ENCODE measurements at regions not wholly inside any gene's neighbourhood (a gene's known extent, or its start where the extent isn't known, plus 50 kb on each side); places are given as distances from the start of the nearest gene placed in this dataset.
"Not testable (repeated sequence)": the region's sequence is repeated elsewhere in the genome, so short reads cannot be mapped to it uniquely, and the experiment has no call there.

DNA sequence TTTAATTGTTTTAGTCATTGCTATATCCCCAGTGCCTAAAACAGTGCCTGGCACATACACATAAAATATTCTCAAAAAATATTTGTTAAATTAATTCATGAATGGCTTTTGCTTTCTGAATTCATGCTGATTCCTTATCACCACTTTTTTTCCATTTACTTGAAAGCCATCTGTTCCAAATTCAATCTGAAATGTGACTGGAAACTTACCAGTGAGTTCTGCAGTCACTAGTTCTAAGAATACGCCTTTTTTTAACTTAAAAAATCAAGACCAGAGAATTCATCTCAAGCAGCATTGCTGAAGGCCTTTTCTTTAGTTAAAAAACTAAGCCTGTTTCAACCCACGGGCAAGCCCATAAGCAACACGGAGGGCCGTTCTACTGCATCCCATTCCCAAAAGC lies 114.0 kb upstream of the ERCC4 start:
- no peak for DNase-seq (ENCODE audit: low read depth)

- no peak for DNase-seq (ENCODE audit: low read depth)
Measured at GRCh38 chr16:13806671-13807070, 113.3 kb upstream of the ERCC4 start.

- DNase-seq (ENCODE audit: low read depth) = no peak
Measured at GRCh38 chr16:13808102-13808501, 111.9 kb upstream of the ERCC4 start.

- no peak for DNase-seq (ENCODE audit: low read depth)
Measured at GRCh38 chr16:13809765-13810164, 110.2 kb upstream of the ERCC4 start.

DNA sequence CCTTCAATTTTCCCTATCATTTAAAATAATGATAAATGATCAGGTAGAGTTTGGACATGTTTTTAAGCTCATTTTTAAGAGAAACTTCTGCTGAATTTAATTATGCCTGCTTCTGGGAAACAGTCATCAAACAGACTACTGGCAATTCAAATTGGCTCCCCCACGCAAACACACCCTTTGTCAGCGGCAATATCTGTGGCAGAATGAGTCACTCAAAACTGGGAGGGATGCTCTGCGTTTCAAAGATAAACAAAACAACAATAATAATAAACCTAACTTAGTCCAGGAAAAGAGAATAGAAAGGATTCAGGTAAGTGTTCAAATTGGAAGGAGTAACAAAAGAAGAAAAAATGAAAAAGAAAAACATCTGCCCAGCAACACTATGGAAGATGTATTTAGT lies 108.1 kb upstream of the ERCC4 start:
- DNase-seq (ENCODE audit: low read depth) = no peak

GRCh38 chr16:13816701-13817100 lies 103.3 kb upstream of the ERCC4 start:
- DNase-seq (ENCODE audit: low read depth) = no peak

DNA sequence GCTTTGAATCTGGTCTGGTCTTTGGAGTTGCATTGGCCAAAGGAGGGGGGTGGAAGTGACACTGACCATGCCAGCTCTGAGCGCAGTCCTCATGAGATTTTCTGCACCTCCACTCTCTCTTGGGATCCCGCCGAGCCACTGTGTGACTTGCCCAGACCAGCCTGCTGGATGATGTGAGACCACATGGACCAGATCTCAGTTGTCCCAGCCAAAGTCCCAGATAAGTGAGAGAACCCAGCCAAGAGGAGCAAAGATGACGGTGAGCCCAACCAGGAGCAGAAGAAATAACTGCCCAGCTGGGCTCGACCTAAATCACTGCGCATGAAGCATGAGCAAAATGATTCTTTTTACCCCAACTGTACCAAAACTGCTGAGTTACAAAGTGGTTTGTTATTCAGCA lies 96.5 kb upstream of the ERCC4 start:
- DNase-seq (ENCODE audit: low read depth) = no peak

DNA sequence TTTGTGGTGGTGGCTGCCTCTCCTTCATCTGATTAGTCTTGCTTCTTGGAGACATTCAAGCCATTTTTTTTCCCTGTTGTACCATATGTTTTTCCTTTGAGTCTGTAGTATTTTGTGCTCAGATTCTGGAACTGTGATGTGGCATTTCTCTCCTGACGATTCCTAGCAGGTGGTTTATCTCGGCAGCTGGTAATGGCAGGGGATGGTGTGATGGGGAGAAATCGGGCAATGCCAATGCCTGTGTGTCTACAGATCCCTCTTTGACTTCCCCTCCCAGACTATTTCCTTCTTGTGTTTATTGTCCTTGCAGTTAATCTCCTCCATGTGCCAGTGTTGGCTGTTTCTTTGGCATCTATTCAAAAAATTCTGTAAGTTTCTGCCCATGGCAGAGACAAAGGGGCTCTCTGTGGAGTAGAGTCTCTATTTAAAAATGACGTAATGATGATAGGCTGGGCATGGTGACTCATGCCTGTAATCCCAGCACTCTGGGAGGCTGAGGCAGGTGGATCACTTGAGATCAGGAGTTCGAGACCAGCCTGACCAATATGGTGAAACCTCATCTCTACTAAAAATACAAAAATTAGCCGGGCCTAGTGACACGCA lies 90.2 kb upstream of the ERCC4 start:
- no peak for DNase-seq (ENCODE audit: low read depth)

- DNase-seq (ENCODE audit: low read depth) = no peak
Measured at GRCh38 chr16:13833515-13833914, 86.4 kb upstream of the ERCC4 start.

GRCh38 chr16:13835387-13835786 lies 84.6 kb upstream of the ERCC4 start:
- DNase-seq (ENCODE audit: low read depth) = no peak

DNA sequence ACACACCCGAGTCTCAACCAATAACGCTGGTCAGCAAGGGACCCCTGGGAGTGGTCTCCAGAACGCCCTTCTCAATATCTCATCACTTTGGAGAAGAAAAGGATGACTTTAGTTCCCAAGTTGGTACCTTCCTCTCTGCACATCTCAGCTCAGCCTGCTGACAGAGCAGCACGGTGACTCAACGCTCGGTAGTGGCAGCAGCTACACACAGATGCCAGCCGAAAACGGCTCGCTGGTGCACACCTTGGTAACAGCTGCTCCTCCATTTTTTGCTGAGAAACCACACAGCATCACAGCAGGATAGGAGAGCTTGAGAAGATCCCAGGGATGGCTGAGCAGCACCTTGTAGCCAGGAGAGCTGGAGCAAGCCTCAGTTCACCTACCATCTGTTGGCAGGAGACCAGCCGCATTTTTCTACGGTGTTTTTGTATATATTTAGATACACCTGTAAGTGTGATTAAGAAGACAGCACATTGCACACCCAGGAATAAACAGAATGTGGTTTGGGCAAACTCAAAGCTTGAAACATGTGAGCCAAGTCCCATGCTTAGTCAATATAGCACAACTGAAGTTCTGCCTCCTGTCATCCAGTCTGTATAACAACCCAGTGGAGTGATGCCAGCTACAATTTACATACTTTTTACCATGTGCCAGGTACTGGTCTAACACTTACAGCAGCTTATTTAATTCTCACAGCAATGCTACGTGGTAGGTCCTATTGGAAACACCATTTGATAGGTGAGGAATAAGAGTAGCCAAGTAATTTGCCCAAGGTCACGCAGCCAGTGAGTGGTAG lies 83.8 kb upstream of the ERCC4 start:
- DNase-seq (ENCODE audit: low read depth) = no peak

- DNase-seq (ENCODE audit: low read depth) = no peak
Measured at GRCh38 chr16:13838401-13839190, 81.4 kb upstream of the ERCC4 start.

- DNase-seq (ENCODE audit: low read depth) = no peak
Measured at GRCh38 chr16:13839577-13839976, 80.4 kb upstream of the ERCC4 start.

GRCh38 chr16:13845232-13845631 lies 74.7 kb upstream of the ERCC4 start:
- no peak for DNase-seq (ENCODE audit: low read depth)

GRCh38 chr16:13848795-13849194 lies 71.2 kb upstream of the ERCC4 start:
- DNase-seq (ENCODE audit: low read depth) = no peak

GRCh38 chr16:13850173-13850572 lies 69.8 kb upstream of the ERCC4 start:
- DNase-seq (ENCODE audit: low read depth) = not testable (repeated sequence)

GRCh38 chr16:13852827-13853226 lies 67.1 kb upstream of the ERCC4 start:
- no peak for DNase-seq (ENCODE audit: low read depth)

DNA sequence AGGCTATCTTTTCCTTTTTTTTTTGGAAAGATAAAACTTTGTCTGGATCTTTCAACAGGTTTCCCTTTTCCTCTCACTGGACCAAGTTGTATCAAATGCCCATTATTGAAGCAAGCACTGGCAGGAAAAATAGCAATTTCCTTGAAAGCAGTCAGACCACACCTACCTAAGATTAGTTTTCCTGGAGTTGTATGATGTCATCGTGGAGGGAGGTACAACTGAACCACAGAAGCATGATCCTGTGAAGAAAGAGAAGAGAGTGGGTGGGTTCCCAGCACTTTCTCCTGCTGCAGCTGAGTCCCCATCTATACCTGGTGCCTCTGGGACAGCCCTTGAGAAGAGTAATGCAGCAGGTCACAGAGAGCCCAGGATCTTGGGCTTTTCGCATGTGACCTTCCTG lies 63.6 kb upstream of the ERCC4 start:
- DNase-seq (ENCODE audit: low read depth) = no peak

- DNase-seq (ENCODE audit: low read depth) = no peak
Measured at GRCh38 chr16:13856811-13857511, 63.0 kb upstream of the ERCC4 start.

GRCh38 chr16:13858873-13859580 lies 60.9 kb upstream of the ERCC4 start:
- DNase-seq (ENCODE audit: low read depth) = no peak

DNA sequence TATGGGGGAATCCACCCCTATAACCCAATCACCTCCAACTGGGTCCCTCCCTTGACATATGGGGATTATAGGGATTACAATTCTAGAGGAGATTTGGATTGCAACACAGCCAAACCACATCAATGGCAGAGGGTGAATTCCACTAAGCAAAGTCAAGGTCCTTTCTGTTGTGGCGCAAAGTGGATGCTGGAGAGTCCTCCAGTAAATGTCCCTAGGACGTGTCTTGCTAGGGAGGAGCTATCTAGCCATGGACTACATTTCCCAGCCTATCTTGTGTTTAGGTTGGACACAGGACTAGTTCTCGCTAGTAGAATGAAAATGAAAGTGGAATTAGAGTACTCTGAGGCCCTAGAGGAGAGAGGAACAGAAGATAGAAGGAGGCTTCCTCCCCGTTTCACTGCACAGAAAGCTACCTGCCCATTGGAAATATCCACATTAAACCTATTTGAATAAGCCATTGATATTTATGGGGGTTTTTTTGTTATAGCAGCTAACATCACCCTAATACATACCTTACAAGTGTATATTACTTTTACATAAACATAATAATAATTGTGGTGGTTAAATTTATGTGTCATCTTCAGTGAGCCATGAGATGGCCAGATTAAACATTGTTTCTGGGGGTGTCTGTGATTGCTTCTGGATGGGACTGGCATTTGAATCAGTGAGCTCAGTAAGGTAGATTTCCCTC lies 56.7 kb upstream of the ERCC4 start:
- no peak for DNase-seq (ENCODE audit: low read depth)
